ENCODE measurements at regions not wholly inside any gene's neighbourhood (a gene's known extent, or its start where the extent isn't known, plus 50 kb on each side); places are given as distances from the start of the nearest gene placed in this dataset.

- TF ChIP-seq ZNF70 (CRISPR knock-in tag; IDR thresholded peaks at IDR 0.05) = no peak
- no peak for TF ChIP-seq ZFP3 (CRISPR knock-in tag; IDR thresholded peaks at IDR 0.05)
- TF ChIP-seq GLIS3 (CRISPR knock-in tag; IDR thresholded peaks at IDR 0.05) = no peak
- no peak for TF ChIP-seq OSR1 (CRISPR knock-in tag; IDR thresholded peaks at IDR 0.05)
- no peak for TF ChIP-seq ARNTL (CRISPR knock-in tag; IDR thresholded peaks at IDR 0.05; ENCODE audit: borderline replicate concordance, low read depth)
These were observed 149.0 kb upstream of the SPOCK3 start for GRCh38 chr4:167383291-167383690.

All from SK-N-SH treated with all-trans-retinoic acid at 6 μM for 48 hours (cell line).